ENCODE measurements at regions not wholly inside any gene's neighbourhood (a gene's known extent, or its start where the extent isn't known, plus 50 kb on each side); places are given as distances from the start of the nearest gene placed in this dataset.

DNA sequence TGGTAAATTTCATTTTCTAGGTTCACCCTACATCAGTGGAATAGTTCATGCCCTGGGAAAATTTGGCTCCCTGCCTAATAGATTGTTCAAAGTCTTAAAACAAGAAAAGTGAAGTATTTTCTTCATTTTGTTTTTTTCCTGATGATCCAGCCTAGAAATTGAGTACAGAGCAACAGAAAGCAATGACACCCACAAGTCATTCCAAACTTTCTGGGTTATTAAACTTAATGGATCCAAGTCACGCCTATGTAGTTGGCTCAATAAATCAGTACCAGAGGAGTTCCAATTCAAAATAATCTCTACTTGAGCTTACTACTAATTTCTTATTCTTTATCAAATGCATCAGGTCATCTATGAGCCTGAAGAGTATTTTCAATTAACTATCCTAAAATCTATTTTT, 937.6 kb upstream of the SLIT2 start:
- Histone ChIP-seq H3K27me3 (ENCODE audit: control insufficient read depth in 2 of 2, insufficient read depth in 2 of 2, low read length in 2 of 2) (no peaks in the 10 kb centered on the region), H3K9me3 (ENCODE audit: control insufficient read depth in 2 of 3, low read length in 3 of 3) (no peaks in the 10 kb centered on the region), H3K27ac (ENCODE audit: low read depth, low read length) (no peak overlapping the region), H3K4me1 (ENCODE audit: control insufficient read depth in 2 of 2, insufficient read depth in 2 of 2, low read length in 2 of 2) (no peaks in the 10 kb centered on the region), H3K36me3 (ENCODE audit: control insufficient read depth in 2 of 3, insufficient read depth in 3 of 3, low read length in 3 of 3) (no peaks in the 10 kb centered on the region), H3K4me3 (ENCODE audit: low read length) (no peak overlapping the region)
- ChIA-PET CTCF (no interaction called here), POLR2A (no interaction called here)
- H3K27ac Mint-ChIP-seq: no peak overlapping the region
- H3K9me3 Mint-ChIP-seq: peaks cover 0 to 18% (median 5%) of the 10 kb centered on the region in 11 donors
- intact Hi-C loops (cut with micrococcal nuclease): no loop called here
- no peak overlapping the region for H3K4me3 Mint-ChIP-seq
- H3K36me3 Mint-ChIP-seq: no peaks in the 10 kb centered on the region
- no peaks in the 10 kb centered on the region for H3K4me1 Mint-ChIP-seq
- no peak for ATAC-seq
- DNase-seq: no peak
- H3K27me3 Mint-ChIP-seq: no peaks in the 10 kb centered on the region

- intact Hi-C loops (cut with micrococcal nuclease): no loop called here
- no peak overlapping the region for H3K4me3 ChIP-seq (ENCODE audit: low read length)
- Mint-ChIP-seq H3K27ac (no peak overlapping the region), H3K36me3 (no peaks in the 10 kb centered on the region), H3K4me3 (no peak overlapping the region), H3K9me3 (peaks cover 0 to 34% (median 8%) of the 10 kb centered on the region in 11 donors), H3K4me1 (no peaks in the 10 kb centered on the region), H3K27me3 (no peaks in the 10 kb centered on the region)
- CTCF ChIA-PET: no interaction called here
- no peaks in the 10 kb centered on the region for H3K9me3 ChIP-seq (ENCODE audit: control insufficient read depth in 2 of 3, low read length in 3 of 3)
- H3K36me3 ChIP-seq (ENCODE audit: control insufficient read depth in 2 of 3, insufficient read depth in 3 of 3, low read length in 3 of 3): no peaks in the 10 kb centered on the region
- no peak overlapping the region for H3K27ac ChIP-seq (ENCODE audit: low read depth, low read length)
- POLR2A ChIA-PET: no interaction called here
- no peaks in the 10 kb centered on the region for H3K27me3 ChIP-seq (ENCODE audit: control insufficient read depth in 2 of 2, insufficient read depth in 2 of 2, low read length in 2 of 2)
- DNase-seq (no peak), ATAC-seq (no peak)
- no peaks in the 10 kb centered on the region for H3K4me1 ChIP-seq (ENCODE audit: control insufficient read depth in 2 of 2, insufficient read depth in 2 of 2, low read length in 2 of 2)
Measured at GRCh38 chr4:19309378-19309777, 942.3 kb upstream of the SLIT2 start.

DNA sequence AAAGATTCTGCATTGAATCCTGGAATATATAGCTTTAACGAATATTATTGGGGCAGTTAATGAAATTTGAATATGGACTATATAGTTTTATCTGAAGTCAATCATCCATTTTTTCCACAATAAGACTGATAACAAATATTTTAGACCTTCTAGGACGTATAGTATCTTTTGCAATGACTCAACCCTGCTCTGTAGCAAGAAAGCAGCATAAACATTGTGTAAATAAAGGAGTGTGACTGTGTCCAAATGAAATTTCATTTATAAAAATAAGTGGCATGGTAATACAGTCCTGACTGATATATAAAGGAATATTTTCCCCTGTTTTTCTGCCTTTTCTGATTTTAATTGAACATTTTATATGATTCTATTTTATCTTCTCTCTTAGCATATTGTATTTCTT, 947.7 kb upstream of the SLIT2 start:
- DNase-seq (no peak), ATAC-seq (no peak)
- peaks cover 0 to 43% (median 4%) of the 10 kb centered on the region in 11 donors for H3K9me3 Mint-ChIP-seq
- Histone ChIP-seq H3K36me3 (ENCODE audit: control insufficient read depth in 2 of 3, insufficient read depth in 3 of 3, low read length in 3 of 3) (no peaks in the 10 kb centered on the region), H3K4me3 (ENCODE audit: low read length) (no peak overlapping the region), H3K27ac (ENCODE audit: low read depth, low read length) (no peak overlapping the region), H3K27me3 (ENCODE audit: control insufficient read depth in 2 of 2, insufficient read depth in 2 of 2, low read length in 2 of 2) (no peaks in the 10 kb centered on the region), H3K4me1 (ENCODE audit: control insufficient read depth in 2 of 2, insufficient read depth in 2 of 2, low read length in 2 of 2) (no peaks in the 10 kb centered on the region), H3K9me3 (ENCODE audit: control insufficient read depth in 2 of 3, low read length in 3 of 3) (no peaks in the 10 kb centered on the region)
- no peaks in the 10 kb centered on the region for H3K36me3 Mint-ChIP-seq
- intact Hi-C loops (cut with micrococcal nuclease): no loop called here
- H3K4me1 Mint-ChIP-seq: no peaks in the 10 kb centered on the region
- H3K27ac Mint-ChIP-seq: no peak overlapping the region
- no peak overlapping the region for H3K4me3 Mint-ChIP-seq
- POLR2A ChIA-PET: no interaction called here
- CTCF ChIA-PET: no interaction called here
- no peaks in the 10 kb centered on the region for H3K27me3 Mint-ChIP-seq

DNA sequence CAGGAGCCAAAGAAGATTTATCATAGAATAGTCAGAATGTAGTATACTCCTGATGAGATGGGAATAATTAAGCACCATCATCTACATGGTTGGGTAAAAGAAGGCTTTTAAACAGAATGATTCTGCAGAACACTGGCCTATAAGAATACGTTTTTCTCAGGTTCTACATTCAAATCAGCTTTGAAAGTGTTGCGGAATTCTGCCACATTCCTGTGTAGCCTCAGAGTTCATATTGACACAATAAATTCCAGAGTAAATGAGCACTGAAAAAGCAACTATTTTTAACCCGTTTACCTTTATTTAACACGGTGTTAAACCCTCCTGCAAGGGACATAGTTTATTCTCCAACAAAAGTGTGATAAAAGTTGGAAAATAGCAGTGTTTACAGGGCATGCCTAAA, 950.2 kb upstream of the SLIT2 start:
- DNase-seq (no peak), ATAC-seq (no peak)
- ChIA-PET POLR2A (interaction anchor here (0.6 kb wide), 1 partner anchor 178 kb away, joined by 3 read pairs; no protein-coding TSS in a partner anchor), CTCF (no interaction called here)
- Histone ChIP-seq H3K36me3 (ENCODE audit: control insufficient read depth in 2 of 3, insufficient read depth in 3 of 3, low read length in 3 of 3) (no peaks in the 10 kb centered on the region), H3K27me3 (ENCODE audit: control insufficient read depth in 2 of 2, insufficient read depth in 2 of 2, low read length in 2 of 2) (no peaks in the 10 kb centered on the region), H3K9me3 (ENCODE audit: control insufficient read depth in 2 of 3, low read length in 3 of 3) (no peaks in the 10 kb centered on the region), H3K27ac (ENCODE audit: low read depth, low read length) (no peak overlapping the region), H3K4me1 (ENCODE audit: control insufficient read depth in 2 of 2, insufficient read depth in 2 of 2, low read length in 2 of 2) (no peaks in the 10 kb centered on the region), H3K4me3 (ENCODE audit: low read length) (no peak overlapping the region)
- Mint-ChIP-seq H3K9me3 (peaks cover 0 to 30% (median 3%) of the 10 kb centered on the region in 11 donors), H3K4me1 (no peaks in the 10 kb centered on the region), H3K27ac (no peak overlapping the region), H3K4me3 (no peak overlapping the region), H3K27me3 (no peaks in the 10 kb centered on the region), H3K36me3 (no peaks in the 10 kb centered on the region)
- intact Hi-C loops (cut with micrococcal nuclease): no loop called here

- ChIA-PET CTCF (no interaction called here), POLR2A (no interaction called here)
- Histone ChIP-seq H3K27ac (ENCODE audit: low read depth, low read length) (no peak overlapping the region), H3K36me3 (ENCODE audit: control insufficient read depth in 2 of 3, insufficient read depth in 3 of 3, low read length in 3 of 3) (no peaks in the 10 kb centered on the region), H3K4me3 (ENCODE audit: low read length) (no peak overlapping the region), H3K27me3 (ENCODE audit: control insufficient read depth in 2 of 2, insufficient read depth in 2 of 2, low read length in 2 of 2) (no peaks in the 10 kb centered on the region), H3K4me1 (ENCODE audit: control insufficient read depth in 2 of 2, insufficient read depth in 2 of 2, low read length in 2 of 2) (no peaks in the 10 kb centered on the region), H3K9me3 (ENCODE audit: control insufficient read depth in 2 of 3, low read length in 3 of 3) (no peaks in the 10 kb centered on the region)
- no peaks in the 10 kb centered on the region for H3K27me3 Mint-ChIP-seq
- H3K9me3 Mint-ChIP-seq: peaks cover 0 to 27% (median 5%) of the 10 kb centered on the region in 11 donors
- intact Hi-C loops (cut with micrococcal nuclease): no loop called here
- H3K27ac Mint-ChIP-seq: no peak overlapping the region
- H3K4me1 Mint-ChIP-seq: no peaks in the 10 kb centered on the region
- DNase-seq: no peak
- no peaks in the 10 kb centered on the region for H3K36me3 Mint-ChIP-seq
- H3K4me3 Mint-ChIP-seq: no peak overlapping the region
- no peak for ATAC-seq
Measured at GRCh38 chr4:19300213-19300612, 951.5 kb upstream of the SLIT2 start.

- ChIA-PET CTCF (no interaction called here), POLR2A (no interaction called here)
- Mint-ChIP-seq H3K27ac (no peak overlapping the region), H3K36me3 (no peaks in the 10 kb centered on the region), H3K27me3 (no peaks in the 10 kb centered on the region), H3K9me3 (peaks cover 0 to 36% (median 9%) of the 10 kb centered on the region in 11 donors), H3K4me1 (no peaks in the 10 kb centered on the region), H3K4me3 (no peak overlapping the region)
- Histone ChIP-seq H3K4me1 (ENCODE audit: control insufficient read depth in 2 of 2, insufficient read depth in 2 of 2, low read length in 2 of 2) (no peaks in the 10 kb centered on the region), H3K4me3 (ENCODE audit: low read length) (no peak overlapping the region), H3K27ac (ENCODE audit: low read depth, low read length) (no peak overlapping the region), H3K27me3 (ENCODE audit: control insufficient read depth in 2 of 2, insufficient read depth in 2 of 2, low read length in 2 of 2) (no peaks in the 10 kb centered on the region), H3K9me3 (ENCODE audit: control insufficient read depth in 2 of 3, low read length in 3 of 3) (no peaks in the 10 kb centered on the region), H3K36me3 (ENCODE audit: control insufficient read depth in 2 of 3, insufficient read depth in 3 of 3, low read length in 3 of 3) (no peaks in the 10 kb centered on the region)
- no peak for ATAC-seq
- no peak for DNase-seq
- intact Hi-C loops (cut with micrococcal nuclease): no loop called here
Measured at GRCh38 chr4:19298998-19299397, 952.7 kb upstream of the SLIT2 start.

DNA sequence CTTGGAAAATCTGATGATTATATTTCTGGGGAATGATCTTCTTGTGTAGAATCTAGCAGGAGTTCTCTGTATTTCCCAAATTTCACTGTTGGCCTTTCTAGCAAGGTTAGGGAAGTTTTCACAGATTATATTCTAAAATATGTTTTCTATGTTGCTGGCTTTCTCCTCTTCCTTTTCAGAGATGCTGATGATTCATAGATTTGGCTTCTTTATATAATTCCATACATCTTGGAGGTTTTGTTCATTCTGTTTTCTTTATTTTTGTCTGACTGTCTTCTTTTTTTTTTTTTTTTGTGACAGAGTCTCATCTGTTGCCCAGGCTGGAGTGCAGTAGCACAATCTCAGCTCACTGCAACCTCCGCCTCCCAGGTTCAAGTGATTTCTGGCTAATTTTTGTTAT, 957.9 kb upstream of the SLIT2 start:
- H3K27me3 ChIP-seq (ENCODE audit: control insufficient read depth in 2 of 2, insufficient read depth in 2 of 2, low read length in 2 of 2): no peaks in the 10 kb centered on the region
- CTCF ChIA-PET: no interaction called here
- peaks cover 0 to 7% (median 0%) of the 10 kb centered on the region in 3 experiments for H3K9me3 ChIP-seq (ENCODE audit: control insufficient read depth in 2 of 3, low read length in 3 of 3)
- no peak overlapping the region for H3K4me3 ChIP-seq (ENCODE audit: low read length)
- H3K9me3 Mint-ChIP-seq: peaks cover 18 to 76% (median 29%) of the 10 kb centered on the region in 11 donors
- H3K27ac ChIP-seq (ENCODE audit: low read depth, low read length): no peak overlapping the region
- H3K36me3 ChIP-seq (ENCODE audit: control insufficient read depth in 2 of 3, insufficient read depth in 3 of 3, low read length in 3 of 3): no peaks in the 10 kb centered on the region
- H3K27me3 Mint-ChIP-seq: no peaks in the 10 kb centered on the region
- H3K4me3 Mint-ChIP-seq: no peak overlapping the region
- H3K36me3 Mint-ChIP-seq: no peaks in the 10 kb centered on the region
- no peak for ATAC-seq
- no peak overlapping the region for H3K27ac Mint-ChIP-seq
- POLR2A ChIA-PET: no interaction called here
- no peak for DNase-seq
- intact Hi-C loops (cut with micrococcal nuclease): no loop called here
- no peaks in the 10 kb centered on the region for H3K4me1 ChIP-seq (ENCODE audit: control insufficient read depth in 2 of 2, insufficient read depth in 2 of 2, low read length in 2 of 2)
- no peaks in the 10 kb centered on the region for H3K4me1 Mint-ChIP-seq
